Mesendoderm (in vitro differentiated cells): ENCODE measurements at regions not wholly inside any gene's neighbourhood (a gene's known extent, or its start where the extent isn't known, plus 50 kb on each side); places are given as distances from the start of the nearest gene placed in this dataset.
A peak's percentile ranks its signal among the peaks of the same experiment; 100 is the strongest.

Source experiments
- DNase-seq: peaks from one replicate; pipeline ENCODE4 v3.0.0; 2013
- H2AK5ac ChIP-seq: 2 replicates; pipeline ENCODE4 v1.6.1; 2013; ENCODE audit warnings: low read length, inconsistent platforms
- H2BK120ac ChIP-seq: 2 replicates; pipeline ENCODE4 v1.6.1; 2013; ENCODE audit warnings: low read depth, mild to moderate bottlenecking, low read length, moderate library complexity, mixed read lengths
- H2BK15ac ChIP-seq: replicated peaks from 2 replicates; pipeline ENCODE4 v1.6.1; 2013; ENCODE audit warnings: low read depth, mild to moderate bottlenecking, moderate library complexity
- H2BK5ac ChIP-seq: 2 replicates; pipeline ENCODE4 v1.6.1; 2013; ENCODE audit warnings: low read length, inconsistent platforms
- H3K18ac ChIP-seq: 2 replicates; pipeline ENCODE4 v1.6.1; 2013; ENCODE audit warnings: mild to moderate bottlenecking, low read length, mixed read lengths
- H3K23ac ChIP-seq: one replicate; pipeline ENCODE4 v1.6.1; 2013; ENCODE audit warnings: low read length
- H3K27ac ChIP-seq: 2 replicates; pipeline ENCODE4 v1.5.1; 2013; ENCODE audit warnings: low read depth, mild to moderate bottlenecking, inconsistent platforms, low read length, moderate library complexity
- H3K27me3 ChIP-seq: 2 replicates; pipeline ENCODE4 v1.6.1; 2013; ENCODE audit warnings: low read length, control low read depth, mild to moderate bottlenecking, inconsistent platforms; ENCODE audit not compliant: insufficient read depth, poor library complexity
- H3K36me3 ChIP-seq: 2 replicates; pipeline ENCODE4 v1.6.1; 2013; ENCODE audit warnings: low read length, inconsistent platforms; ENCODE audit not compliant: control insufficient read depth, insufficient read depth
- H3K4ac ChIP-seq: one replicate; pipeline ENCODE4 v1.6.1; 2013; ENCODE audit warnings: low read depth, mild to moderate bottlenecking, low read length, moderate library complexity
- H3K4me1 ChIP-seq: 2 replicates; pipeline ENCODE4 v1.6.1; 2013; ENCODE audit warnings: low read depth, low read length, inconsistent platforms; ENCODE audit not compliant: control insufficient read depth
- H3K4me2 ChIP-seq: 2 replicates; pipeline ENCODE4 v1.6.1; 2013; ENCODE audit warnings: low read length
- H3K4me3 ChIP-seq: 2 replicates; pipeline ENCODE4 v1.5.1; 2013; ENCODE audit warnings: mild to moderate bottlenecking, low read length
- H3K56ac ChIP-seq: one replicate; pipeline ENCODE4 v1.6.1; 2013; ENCODE audit warnings: low read length
- H3K79me1 ChIP-seq: 2 replicates; pipeline ENCODE4 v1.6.1; 2013; ENCODE audit warnings: low read length, inconsistent platforms
- H3K79me2 ChIP-seq: 2 replicates; pipeline ENCODE4 v1.6.1; 2013; ENCODE audit warnings: mild to moderate bottlenecking, low read length; ENCODE audit not compliant: control insufficient read depth, insufficient read depth
- H3K9ac ChIP-seq: 2 replicates; pipeline ENCODE4 v1.6.1; 2013; ENCODE audit warnings: low read length, inconsistent platforms
- H4K5ac ChIP-seq: one replicate; pipeline ENCODE4 v1.6.1; 2013; ENCODE audit warnings: low read length
- H4K8ac ChIP-seq: one replicate; pipeline ENCODE4 v1.6.1; 2013; ENCODE audit warnings: low read depth, mild to moderate bottlenecking, control low read depth, low read length, moderate library complexity
- WGBS: extraction: QIAGEN DNeasy Blood & Tissue Kit; methylation state at CpG from one replicate; pipeline ENCODE4 v1.1.7; 2013; ENCODE audit warnings: low lambda C conversion rate, missing lambda C conversion rate; ENCODE audit not compliant: insufficient coverage; ENCODE audit errors: extremely low coverage; 5-methylcytosine and 5-hydroxymethylcytosine counted together

- no peak overlapping the region for H4K5ac ChIP-seq
- no peak overlapping the region for H3K27ac ChIP-seq
- no peak overlapping the region for H3K9ac ChIP-seq
- H3K79me2 ChIP-seq: no peaks in the 10 kb centered on the region
- H3K4me1 ChIP-seq: no peaks in the 10 kb centered on the region
- no peak overlapping the region for H3K23ac ChIP-seq
- H3K79me1 ChIP-seq: no peaks in the 10 kb centered on the region
- no peak overlapping the region for H3K56ac ChIP-seq
- no peak overlapping the region for H3K4ac ChIP-seq
- no peak overlapping the region for H3K4me2 ChIP-seq
- H3K18ac ChIP-seq: no peak overlapping the region
- H2AK5ac ChIP-seq: no peak overlapping the region
- H2BK5ac ChIP-seq: no peak overlapping the region
- no peak overlapping the region for H2BK15ac ChIP-seq
- H3K4me3 ChIP-seq: no peak overlapping the region
- H4K8ac ChIP-seq: no peak overlapping the region
- H3K27me3 ChIP-seq: no peaks in the 10 kb centered on the region
- WGBS: no CpG with 5 or more reads among the region's 1 CpG
- peak; percentile 76 for DNase-seq
- no peak overlapping the region for H2BK120ac ChIP-seq
- no peaks in the 10 kb centered on the region for H3K36me3 ChIP-seq
Observed at GRCh38 chr13:73708393-73708985, 425.7 kb downstream of the KLF12 start.

GRCh38 chr13:73704587-73704986 lies 429.6 kb downstream of the KLF12 start:
- no peak for DNase-seq
- Histone ChIP-seq H4K5ac (no peak overlapping the region), H2BK120ac (no peak overlapping the region), H3K56ac (no peak overlapping the region), H3K27me3 (no peaks in the 10 kb centered on the region), H3K18ac (no peak overlapping the region), H2BK5ac (no peak overlapping the region), H2AK5ac (no peak overlapping the region), H4K8ac (no peak overlapping the region), H2BK15ac (no peak overlapping the region), H3K27ac (no peak overlapping the region), H3K4me2 (no peak overlapping the region), H3K79me1 (no peaks in the 10 kb centered on the region), H3K4ac (no peak overlapping the region), H3K79me2 (no peaks in the 10 kb centered on the region), H3K4me3 (no peak overlapping the region), H3K23ac (no peak overlapping the region), H3K4me1 (no peaks in the 10 kb centered on the region), H3K36me3 (no peaks in the 10 kb centered on the region), H3K9ac (no peak overlapping the region)
- WGBS: no CpG with 5 or more reads among the region's 5 CpGs

GRCh38 chr13:73703606-73704005 lies 430.6 kb downstream of the KLF12 start:
- no peaks in the 10 kb centered on the region for H3K36me3 ChIP-seq
- no peaks in the 10 kb centered on the region for H3K27me3 ChIP-seq
- no peak overlapping the region for H3K4me3 ChIP-seq
- no peak overlapping the region for H3K4ac ChIP-seq
- H3K79me1 ChIP-seq: no peaks in the 10 kb centered on the region
- H4K5ac ChIP-seq: no peak overlapping the region
- no peak overlapping the region for H3K18ac ChIP-seq
- H3K9ac ChIP-seq: no peak overlapping the region
- H3K4me2 ChIP-seq: no peak overlapping the region
- H2AK5ac ChIP-seq: no peak overlapping the region
- H3K27ac ChIP-seq: no peak overlapping the region
- WGBS: no CpG with 5 or more reads among the region's 4 CpGs
- no peak overlapping the region for H4K8ac ChIP-seq
- no peak overlapping the region for H2BK120ac ChIP-seq
- H3K79me2 ChIP-seq: no peaks in the 10 kb centered on the region
- no peak overlapping the region for H2BK5ac ChIP-seq
- H2BK15ac ChIP-seq: no peak overlapping the region
- H3K4me1 ChIP-seq: no peaks in the 10 kb centered on the region
- no peak for DNase-seq
- H3K23ac ChIP-seq: no peak overlapping the region
- H3K56ac ChIP-seq: no peak overlapping the region

GRCh38 chr13:73702419-73703071 lies 431.7 kb downstream of the KLF12 start:
- Histone ChIP-seq H3K4ac (no peak overlapping the region), H3K9ac (no peak overlapping the region), H2BK15ac (no peak overlapping the region), H2BK5ac (no peak overlapping the region), H3K4me1 (no peaks in the 10 kb centered on the region), H4K8ac (no peak overlapping the region), H3K18ac (no peak overlapping the region), H4K5ac (no peak overlapping the region), H2AK5ac (no peak overlapping the region), H3K23ac (no peak overlapping the region), H3K79me2 (no peaks in the 10 kb centered on the region), H3K79me1 (no peaks in the 10 kb centered on the region), H3K27ac (no peak overlapping the region), H3K4me2 (no peak overlapping the region), H3K36me3 (no peaks in the 10 kb centered on the region), H3K4me3 (no peak overlapping the region), H2BK120ac (no peak overlapping the region), H3K56ac (no peak overlapping the region), H3K27me3 (no peaks in the 10 kb centered on the region)
- peak; percentile 13 for DNase-seq
- no CpG with 5 or more reads among the region's 8 CpGs for WGBS

- Histone ChIP-seq H4K8ac (no peak overlapping the region), H3K18ac (no peak overlapping the region), H3K56ac (no peak overlapping the region), H4K5ac (no peak overlapping the region), H3K9ac (no peak overlapping the region), H2AK5ac (no peak overlapping the region), H3K79me2 (no peaks in the 10 kb centered on the region), H3K4me3 (no peak overlapping the region), H3K4ac (no peak overlapping the region), H3K23ac (no peak overlapping the region), H3K79me1 (no peaks in the 10 kb centered on the region), H3K4me1 (no peaks in the 10 kb centered on the region), H3K36me3 (no peaks in the 10 kb centered on the region), H2BK15ac (no peak overlapping the region), H2BK120ac (no peak overlapping the region), H2BK5ac (no peak overlapping the region), H3K27ac (no peak overlapping the region), H3K4me2 (no peak overlapping the region), H3K27me3 (no peaks in the 10 kb centered on the region)
- DNase-seq: no peak
- WGBS: no CpG with 5 or more reads among the region's 1 CpG
Observed at GRCh38 chr13:73701160-73701559, 433.0 kb downstream of the KLF12 start.

GRCh38 chr13:73698859-73699258 lies 435.3 kb downstream of the KLF12 start:
- Histone ChIP-seq H3K4ac (no peak overlapping the region), H3K79me2 (no peaks in the 10 kb centered on the region), H4K8ac (no peak overlapping the region), H3K36me3 (no peaks in the 10 kb centered on the region), H3K18ac (no peak overlapping the region), H3K23ac (no peak overlapping the region), H2BK120ac (no peak overlapping the region), H2AK5ac (no peak overlapping the region), H3K27me3 (no peaks in the 10 kb centered on the region), H4K5ac (no peak overlapping the region), H3K9ac (no peak overlapping the region), H3K79me1 (no peaks in the 10 kb centered on the region), H3K4me2 (no peak overlapping the region), H2BK5ac (no peak overlapping the region), H2BK15ac (no peak overlapping the region), H3K4me1 (no peaks in the 10 kb centered on the region), H3K56ac (no peak overlapping the region), H3K27ac (no peak overlapping the region), H3K4me3 (no peak overlapping the region)
- DNase-seq: no peak
- no CpG with 5 or more reads among the region's 3 CpGs for WGBS
